A549 (cell line): ENCODE measurements at regions not wholly inside any gene's neighbourhood (a gene's known extent, or its start where the extent isn't known, plus 50 kb on each side); places are given as distances from the start of the nearest gene placed in this dataset.

ENCODE experiments used
- KDM1A ChIP-seq: fragments of 200-600 bp; sonication (generic); IDR thresholded peaks from 2 replicates; pipeline ENCODE4 v1.6.1; 2016; ENCODE audit warnings: low read depth, mild to moderate bottlenecking
- POLR2A ChIP-seq: IDR thresholded peaks from 2 replicates; pipeline ENCODE4 v1.6.1; 2012; ENCODE audit warnings: mild to moderate bottlenecking, low read length
- RNF2 ChIP-seq: fragments of 200-600 bp; sonication (generic); IDR thresholded peaks from 2 replicates; pipeline ENCODE4 v1.6.1; 2016; ENCODE audit warnings: low read depth, mild to moderate bottlenecking, antibody characterized with exemption, moderate library complexity, borderline replicate concordance
- TF ChIP-seq, protein P1 (sequence below): fragments of >200 bp; sonication (Bioruptor Twin); formaldehyde crosslinking; IDR thresholded peaks from 3 replicates; pipeline ENCODE4 v1.5.1; 2016

- TF ChIP-seq KDM1A = no peak
- no peak for TF ChIP-seq POLR2A
- TF ChIP-seq, protein P1, sequence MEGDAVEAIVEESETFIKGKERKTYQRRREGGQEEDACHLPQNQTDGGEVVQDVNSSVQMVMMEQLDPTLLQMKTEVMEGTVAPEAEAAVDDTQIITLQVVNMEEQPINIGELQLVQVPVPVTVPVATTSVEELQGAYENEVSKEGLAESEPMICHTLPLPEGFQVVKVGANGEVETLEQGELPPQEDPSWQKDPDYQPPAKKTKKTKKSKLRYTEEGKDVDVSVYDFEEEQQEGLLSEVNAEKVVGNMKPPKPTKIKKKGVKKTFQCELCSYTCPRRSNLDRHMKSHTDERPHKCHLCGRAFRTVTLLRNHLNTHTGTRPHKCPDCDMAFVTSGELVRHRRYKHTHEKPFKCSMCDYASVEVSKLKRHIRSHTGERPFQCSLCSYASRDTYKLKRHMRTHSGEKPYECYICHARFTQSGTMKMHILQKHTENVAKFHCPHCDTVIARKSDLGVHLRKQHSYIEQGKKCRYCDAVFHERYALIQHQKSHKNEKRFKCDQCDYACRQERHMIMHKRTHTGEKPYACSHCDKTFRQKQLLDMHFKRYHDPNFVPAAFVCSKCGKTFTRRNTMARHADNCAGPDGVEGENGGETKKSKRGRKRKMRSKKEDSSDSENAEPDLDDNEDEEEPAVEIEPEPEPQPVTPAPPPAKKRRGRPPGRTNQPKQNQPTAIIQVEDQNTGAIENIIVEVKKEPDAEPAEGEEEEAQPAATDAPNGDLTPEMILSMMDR = no peak
- no peak for TF ChIP-seq RNF2
Observed at GRCh38 chr5:115439042-115439441, 105.5 kb downstream of the FEM1C start.
